Activated CD8-positive, alpha-beta T cell treated with anti-CD3 and anti-CD28 coated beads for 36 hours (primary cell): ENCODE measurements at regions not wholly inside any gene's neighbourhood (a gene's known extent, or its start where the extent isn't known, plus 50 kb on each side); places are given as distances from the start of the nearest gene placed in this dataset.

Experiments used
- ATAC-seq: fragments of 200-7000 bp; cut with Tn5 transposase; one replicate; pipeline ENCODE4 v1.10.0; 2021; ENCODE audit warnings: mild to moderate bottlenecking, moderate library complexity
- CTCF ChIA-PET: fragments of 350-600 bp; sonication (Branson Sonifier 250); formaldehyde crosslinking; loops from one replicate; lab custom pipeline; 2021; ENCODE audit warnings: antibody characterized with exemption; lab: Charles Lee
- POLR2A ChIA-PET: fragments of 350-600 bp; sonication (Branson Sonifier 250); formaldehyde crosslinking; loops from one replicate; lab custom pipeline; 2021; ENCODE audit warnings: antibody characterized with exemption; lab: Charles Lee
- DNase-seq: peaks from one replicate; pipeline ENCODE4 v3.0.0-alpha.2; 2020
- H3K27ac Mint-ChIP-seq: one replicate; pipeline ENCODE4 v1.8.0; 2021; ENCODE audit warnings: mild to moderate bottlenecking, mixed read lengths
- H3K27me3 Mint-ChIP-seq: one replicate; pipeline ENCODE4 v1.8.0; 2021; ENCODE audit warnings: mixed read lengths
- H3K36me3 Mint-ChIP-seq: one replicate; pipeline ENCODE4 v1.8.0; 2021; ENCODE audit warnings: low read depth, mixed read lengths
- H3K4me1 Mint-ChIP-seq: one replicate; pipeline ENCODE4 v1.8.0; 2021; ENCODE audit warnings: low read depth, mixed read lengths
- H3K4me3 Mint-ChIP-seq: one replicate; pipeline ENCODE4 v1.8.0; 2021; ENCODE audit warnings: mild to moderate bottlenecking, moderate library complexity, mixed read lengths
- H3K9me3 Mint-ChIP-seq: one replicate; pipeline ENCODE4 v1.8.0; 2021; ENCODE audit warnings: mixed read lengths
- CTCF ChIP-seq: fragments of 200-600 bp; IDR thresholded peaks from one replicate; pipeline ENCODE4 v1.8.0; 2022; ENCODE audit warnings: antibody characterized with exemption, mild to moderate bottlenecking
- intact Hi-C: fragments of 100-400 bp; cut with micrococcal nuclease; formaldehyde crosslinking; loops from one replicate; pipeline ENCODE4 v1.10.0; 2022

- ChIA-PET CTCF (no interaction called here), POLR2A (no interaction called here)
- no peaks in the 10 kb centered on the region for H3K36me3 Mint-ChIP-seq
- no peaks in the 10 kb centered on the region for H3K9me3 Mint-ChIP-seq
- no peak for ATAC-seq
- intact Hi-C loops = no loop called here
- no peak overlapping the region for H3K4me3 Mint-ChIP-seq
- no peak overlapping the region for H3K27ac Mint-ChIP-seq
- no peak for DNase-seq
- TF ChIP-seq CTCF = no peak
- H3K4me1 Mint-ChIP-seq = no peaks in the 10 kb centered on the region
- peaks cover 2% of the 10 kb centered on the region for H3K27me3 Mint-ChIP-seq
These were observed 486.1 kb upstream of the KLF12 start for GRCh38 chr13:74620308-74620707.

- peaks cover 4% of the 10 kb centered on the region for H3K27me3 Mint-ChIP-seq
- H3K36me3 Mint-ChIP-seq = no peaks in the 10 kb centered on the region
- POLR2A ChIA-PET = no interaction called here
- peaks cover 2% of the 10 kb centered on the region for H3K9me3 Mint-ChIP-seq
- CTCF ChIA-PET = no interaction called here
- TF ChIP-seq CTCF = no peak
- H3K4me3 Mint-ChIP-seq = no peak overlapping the region
- ATAC-seq (no peak), DNase-seq (no peak)
- intact Hi-C loops = no loop called here
- no peak overlapping the region for H3K27ac Mint-ChIP-seq
- no peaks in the 10 kb centered on the region for H3K4me1 Mint-ChIP-seq
These were observed 463.3 kb upstream of the KLF12 start for GRCh38 chr13:74597526-74597925.

- ATAC-seq (no peak), DNase-seq (no peak)
- ChIA-PET CTCF (no interaction called here), POLR2A (no interaction called here)
- Mint-ChIP-seq H3K4me3 (no peak overlapping the region), H3K9me3 (peaks cover 2% of the 10 kb centered on the region), H3K27me3 (peaks cover 4% of the 10 kb centered on the region), H3K27ac (no peak overlapping the region), H3K36me3 (no peaks in the 10 kb centered on the region), H3K4me1 (no peaks in the 10 kb centered on the region)
- intact Hi-C loops = no loop called here
- TF ChIP-seq CTCF = no peak
These were observed 462.5 kb upstream of the KLF12 start for GRCh38 chr13:74596691-74597090.

GRCh38 chr13:74593688-74594087 lies 459.5 kb upstream of the KLF12 start:
- Mint-ChIP-seq H3K4me3 (no peak overlapping the region), H3K36me3 (no peaks in the 10 kb centered on the region), H3K9me3 (peaks cover 2% of the 10 kb centered on the region), H3K4me1 (no peaks in the 10 kb centered on the region), H3K27me3 (peaks cover 9% of the 10 kb centered on the region), H3K27ac (no peak overlapping the region)
- no peak for TF ChIP-seq CTCF
- ATAC-seq (no peak), DNase-seq (no peak)
- intact Hi-C loops = no loop called here
- ChIA-PET CTCF (no interaction called here), POLR2A (no interaction called here)

GRCh38 chr13:74586847-74587246 lies 452.6 kb upstream of the KLF12 start:
- ATAC-seq (no peak), DNase-seq (no peak)
- ChIA-PET CTCF (no interaction called here), POLR2A (no interaction called here)
- intact Hi-C loops = no loop called here
- Mint-ChIP-seq H3K36me3 (no peaks in the 10 kb centered on the region), H3K4me3 (no peak overlapping the region), H3K27ac (no peak overlapping the region), H3K4me1 (no peaks in the 10 kb centered on the region), H3K9me3 (no peaks in the 10 kb centered on the region), H3K27me3 (peaks cover 12% of the 10 kb centered on the region)
- no peak for TF ChIP-seq CTCF
